Trophoblast cell (in vitro differentiated cells and primary cell): ENCODE measurements at regions not wholly inside any gene's neighbourhood (a gene's known extent, or its start where the extent isn't known, plus 50 kb on each side); places are given as distances from the start of the nearest gene placed in this dataset.
A peak's percentile ranks its signal among the peaks of the same experiment; 100 is the strongest.

Source experiments
- DNase-seq, 2 donors: peaks; one replicate each; pipeline ENCODE4 v3.0.0-alpha.2; 2016
- H2AFZ ChIP-seq: 2 replicates; pipeline ENCODE4 v1.6.1; 2013; ENCODE audit warnings: low read length, moderate library complexity, mild to moderate bottlenecking; ENCODE audit not compliant: insufficient read depth, poor library complexity
- H2AK5ac ChIP-seq: 2 replicates; pipeline ENCODE4 v1.6.1; 2013; ENCODE audit warnings: mild to moderate bottlenecking, low read length
- H2BK120ac ChIP-seq: 2 replicates; pipeline ENCODE4 v1.6.1; 2013; ENCODE audit warnings: low read length, mild to moderate bottlenecking, moderate library complexity; ENCODE audit not compliant: insufficient read depth, poor library complexity
- H2BK12ac ChIP-seq: 2 replicates; pipeline ENCODE4 v1.6.1; 2013; ENCODE audit warnings: mild to moderate bottlenecking, low read length, moderate library complexity
- H2BK5ac ChIP-seq: 2 replicates; pipeline ENCODE4 v1.6.1; 2013; ENCODE audit warnings: low read length, low read depth, moderate library complexity, mild to moderate bottlenecking; ENCODE audit not compliant: poor library complexity
- H3K14ac ChIP-seq: 2 replicates; pipeline ENCODE4 v1.6.1; 2013; ENCODE audit warnings: mild to moderate bottlenecking, low read length
- H3K18ac ChIP-seq: 2 replicates; pipeline ENCODE4 v1.6.1; 2013; ENCODE audit warnings: mild to moderate bottlenecking, low read length
- H3K23ac ChIP-seq: 2 replicates; pipeline ENCODE4 v1.6.1; 2013; ENCODE audit warnings: low read length
- H3K27ac ChIP-seq: 2 replicates; pipeline ENCODE4 v1.5.1; 2013; ENCODE audit warnings: low read depth, mild to moderate bottlenecking, inconsistent platforms, low read length, moderate library complexity
- H3K27me3 ChIP-seq: 2 replicates; pipeline ENCODE4 v1.6.1; 2013; ENCODE audit warnings: inconsistent platforms, mild to moderate bottlenecking, low read length, moderate library complexity; ENCODE audit not compliant: insufficient read depth
- H3K36me3 ChIP-seq, 2 experiments: 1 replicate in 1 of 2; 2 replicates in 1 of 2; pipeline ENCODE4 v1.6.1; 2013; ENCODE audit warnings: low read length in 2 of 2, mild to moderate bottlenecking in 2 of 2, moderate library complexity in 1 of 2; ENCODE audit not compliant: insufficient read depth in 2 of 2, control insufficient read depth in 1 of 2
- H3K4ac ChIP-seq: 2 replicates; pipeline ENCODE4 v1.6.1; 2013; ENCODE audit warnings: low read depth, mild to moderate bottlenecking, low read length, moderate library complexity
- H3K4me1 ChIP-seq, 2 experiments: 1 replicate in 1 of 2; 2 replicates in 1 of 2; pipeline ENCODE4 v1.6.1; 2013; ENCODE audit warnings: low read length in 2 of 2, mild to moderate bottlenecking in 2 of 2, moderate library complexity in 1 of 2; ENCODE audit not compliant: insufficient read depth in 2 of 2, control insufficient read depth in 1 of 2
- H3K4me2 ChIP-seq: 2 replicates; pipeline ENCODE4 v1.6.1; 2013; ENCODE audit warnings: inconsistent platforms, mild to moderate bottlenecking, low read length, moderate library complexity
- H3K4me3 ChIP-seq: 2 replicates; pipeline ENCODE4 v1.5.1; 2013; ENCODE audit warnings: mild to moderate bottlenecking, low read depth, low read length, inconsistent platforms
- H3K79me1 ChIP-seq: one replicate; pipeline ENCODE4 v1.6.1; 2013; ENCODE audit warnings: low read length
- H3K79me2 ChIP-seq: 2 replicates; pipeline ENCODE4 v1.6.1; 2013; ENCODE audit warnings: low read length, mild to moderate bottlenecking; ENCODE audit not compliant: control insufficient read depth, insufficient read depth, poor library complexity
- H3K9ac ChIP-seq: 2 replicates; pipeline ENCODE4 v1.6.1; 2013; ENCODE audit warnings: mild to moderate bottlenecking, low read length
- H3K9me3 ChIP-seq: 2 replicates; pipeline ENCODE4 v1.6.1; 2013; ENCODE audit warnings: low read depth, mild to moderate bottlenecking, control low read depth, inconsistent platforms, low read length; ENCODE audit not compliant: insufficient read depth
- H4K12ac ChIP-seq: 2 replicates; pipeline ENCODE4 v1.6.1; 2013; ENCODE audit warnings: low read depth, mild to moderate bottlenecking, low read length, moderate library complexity
- H4K8ac ChIP-seq: 2 replicates; pipeline ENCODE4 v1.6.1; 2013; ENCODE audit warnings: low read depth, mild to moderate bottlenecking, low read length, moderate library complexity
- H4K91ac ChIP-seq: one replicate; pipeline ENCODE4 v1.6.1; 2013; ENCODE audit warnings: low read depth, mild to moderate bottlenecking, low read length, moderate library complexity
- WGBS: extraction: QIAGEN DNeasy Blood & Tissue Kit; methylation state at CpG from one replicate; pipeline ENCODE4 v1.1.7; 2013; ENCODE audit warnings: missing lambda C conversion rate; ENCODE audit not compliant: insufficient read length, insufficient coverage; ENCODE audit errors: extremely low coverage; 5-methylcytosine and 5-hydroxymethylcytosine counted together

GRCh38 chr5:88979726-88980125 lies 96.7 kb upstream of the MEF2C start:
- no peak overlapping the region for H3K4me2 ChIP-seq
- no peaks in the 10 kb centered on the region for H3K36me3 ChIP-seq
- H4K91ac ChIP-seq, result no peak overlapping the region
- H2BK12ac ChIP-seq, result no peak overlapping the region
- no peak for DNase-seq
- no peaks in the 10 kb centered on the region for H3K4me1 ChIP-seq
- no peak overlapping the region for H2BK120ac ChIP-seq
- no peak overlapping the region for H2AFZ ChIP-seq
- H3K4ac ChIP-seq, result no peak overlapping the region
- H3K27ac ChIP-seq, result no peak overlapping the region
- H3K23ac ChIP-seq, result no peak overlapping the region
- H3K79me2 ChIP-seq, result no peaks in the 10 kb centered on the region
- H3K14ac ChIP-seq, result no peak overlapping the region
- no peaks in the 10 kb centered on the region for H3K79me1 ChIP-seq
- no peaks in the 10 kb centered on the region for H3K27me3 ChIP-seq
- no peak overlapping the region for H4K12ac ChIP-seq
- no peak overlapping the region for H3K18ac ChIP-seq
- no peak overlapping the region for H2BK5ac ChIP-seq
- H3K9me3 ChIP-seq, result no peaks in the 10 kb centered on the region
- H3K4me3 ChIP-seq, result no peak overlapping the region
- no CpG with 5 or more reads among the region's 3 CpGs for WGBS
- no peak overlapping the region for H4K8ac ChIP-seq
- no peak overlapping the region for H3K9ac ChIP-seq
- H2AK5ac ChIP-seq, result no peak overlapping the region

- no peak overlapping the region for H3K4me2 ChIP-seq
- no peak overlapping the region for H3K4me3 ChIP-seq
- no peak overlapping the region for H2BK5ac ChIP-seq
- no peak overlapping the region for H3K14ac ChIP-seq
- no peaks in the 10 kb centered on the region for H3K79me1 ChIP-seq
- H3K27ac ChIP-seq, result no peak overlapping the region
- H4K91ac ChIP-seq, result no peak overlapping the region
- H3K9me3 ChIP-seq, result no peaks in the 10 kb centered on the region
- no CpG with 5 or more reads among the region's 3 CpGs for WGBS
- no peak overlapping the region for H2AFZ ChIP-seq
- H2BK120ac ChIP-seq, result no peak overlapping the region
- H3K79me2 ChIP-seq, result no peaks in the 10 kb centered on the region
- H3K27me3 ChIP-seq, result no peaks in the 10 kb centered on the region
- no peaks in the 10 kb centered on the region for H3K4me1 ChIP-seq
- no peak overlapping the region for H3K23ac ChIP-seq
- H3K4ac ChIP-seq, result no peak overlapping the region
- no peak overlapping the region for H2AK5ac ChIP-seq
- H3K36me3 ChIP-seq, result no peaks in the 10 kb centered on the region
- H3K9ac ChIP-seq, result no peak overlapping the region
- peak; percentile 1 to 43 for DNase-seq
- no peak overlapping the region for H2BK12ac ChIP-seq
- H4K12ac ChIP-seq, result no peak overlapping the region
- H3K18ac ChIP-seq, result no peak overlapping the region
- no peak overlapping the region for H4K8ac ChIP-seq
These were observed 96.3 kb upstream of the MEF2C start for GRCh38 chr5:88979244-88979643.

- H3K14ac ChIP-seq, result no peak overlapping the region
- no peak overlapping the region for H3K27ac ChIP-seq
- H2AFZ ChIP-seq, result no peak overlapping the region
- H3K23ac ChIP-seq, result no peak overlapping the region
- H3K4ac ChIP-seq, result no peak overlapping the region
- no peak overlapping the region for H3K4me3 ChIP-seq
- no peak overlapping the region for H3K9ac ChIP-seq
- H3K27me3 ChIP-seq, result no peaks in the 10 kb centered on the region
- H3K79me2 ChIP-seq, result no peaks in the 10 kb centered on the region
- no peak overlapping the region for H3K18ac ChIP-seq
- no peaks in the 10 kb centered on the region for H3K36me3 ChIP-seq
- H2BK12ac ChIP-seq, result no peak overlapping the region
- H3K79me1 ChIP-seq, result no peaks in the 10 kb centered on the region
- no peaks in the 10 kb centered on the region for H3K9me3 ChIP-seq
- H4K91ac ChIP-seq, result no peak overlapping the region
- no peaks in the 10 kb centered on the region for H3K4me1 ChIP-seq
- no peak overlapping the region for H2BK5ac ChIP-seq
- no peak overlapping the region for H3K4me2 ChIP-seq
- no peak for DNase-seq
- no peak overlapping the region for H2AK5ac ChIP-seq
- H4K12ac ChIP-seq, result no peak overlapping the region
- no peak overlapping the region for H4K8ac ChIP-seq
- no peak overlapping the region for H2BK120ac ChIP-seq
These were observed 93.9 kb upstream of the MEF2C start for GRCh38 chr5:88976914-88977313.

- no peaks in the 10 kb centered on the region for H3K4me1 ChIP-seq
- H3K14ac ChIP-seq, result no peak overlapping the region
- H4K12ac ChIP-seq, result no peak overlapping the region
- H3K9me3 ChIP-seq, result no peaks in the 10 kb centered on the region
- H2BK5ac ChIP-seq, result no peak overlapping the region
- no peak overlapping the region for H3K27ac ChIP-seq
- H3K4me2 ChIP-seq, result no peak overlapping the region
- no peaks in the 10 kb centered on the region for H3K79me1 ChIP-seq
- H2AFZ ChIP-seq, result no peak overlapping the region
- no CpG with 5 or more reads among the region's 3 CpGs for WGBS
- no peak overlapping the region for H3K4me3 ChIP-seq
- H2AK5ac ChIP-seq, result no peak overlapping the region
- no peak overlapping the region for H2BK12ac ChIP-seq
- H3K27me3 ChIP-seq, result no peaks in the 10 kb centered on the region
- H3K79me2 ChIP-seq, result no peaks in the 10 kb centered on the region
- no peak overlapping the region for H3K4ac ChIP-seq
- no peak overlapping the region for H4K8ac ChIP-seq
- H3K18ac ChIP-seq, result no peak overlapping the region
- no peak overlapping the region for H3K9ac ChIP-seq
- no peak for DNase-seq
- no peak overlapping the region for H2BK120ac ChIP-seq
- no peak overlapping the region for H4K91ac ChIP-seq
- no peak overlapping the region for H3K23ac ChIP-seq
- H3K36me3 ChIP-seq, result no peaks in the 10 kb centered on the region
These were observed 84.9 kb upstream of the MEF2C start for GRCh38 chr5:88967633-88968585.
